ENCODE measurements at regions not wholly inside any gene's neighbourhood (a gene's known extent, or its start where the extent isn't known, plus 50 kb on each side); places are given as distances from the start of the nearest gene placed in this dataset.

- ChIA-PET POLR2A (no interaction called here), CTCF (ENCODE audit: low intra/inter-chr PET ratio, low total read pairs) (no interaction called here)
- Histone ChIP-seq H3K9ac (ENCODE audit: insufficient read depth, low read depth, low read length) (no peak overlapping the region), H3K9me3 (ENCODE audit: low read length) (no peaks in the 10 kb centered on the region), H3K27ac (ENCODE audit: extremely low read length, insufficient read depth, low read length) (no peak overlapping the region), H3K36me3 (replicated peaks in 1 of 2; ENCODE audit: control insufficient read depth in 1 of 2, insufficient read depth in 2 of 2, low read length in 2 of 2) (no peaks in the 10 kb centered on the region), H2AFZ (ENCODE audit: low read length) (no peak overlapping the region), H3K27me3 (ENCODE audit: control insufficient read depth in 1 of 2, insufficient read depth in 2 of 2, low read length in 2 of 2) (peaks cover 0 to 2% of the 10 kb centered on the region in 2 experiments; a peak in 1 of 5 replicates), H4K20me1 (ENCODE audit: insufficient read depth, low read length) (no peaks in the 10 kb centered on the region), H3K4me2 (ENCODE audit: low read depth, low read length) (no peak overlapping the region), H3K4me1 (ENCODE audit: insufficient read depth, low read length) (no peaks in the 10 kb centered on the region), H3K79me2 (ENCODE audit: insufficient read depth, low read length) (no peaks in the 10 kb centered on the region), H3K4me3 (replicated peaks in 1 of 3; ENCODE audit: insufficient read depth in 1 of 3, low read depth in 2 of 3, low read length in 3 of 3) (no peak overlapping the region)
- WGBS (ENCODE audit: low lambda C conversion rate) = 60% methylated on average over 12 of the region's 12 CpGs
- ATAC-seq (no peak), DNase-seq (ENCODE audit: low spot score) (no peak), FAIRE-seq (no peak)
- TF ChIP-seq, protein P1, sequence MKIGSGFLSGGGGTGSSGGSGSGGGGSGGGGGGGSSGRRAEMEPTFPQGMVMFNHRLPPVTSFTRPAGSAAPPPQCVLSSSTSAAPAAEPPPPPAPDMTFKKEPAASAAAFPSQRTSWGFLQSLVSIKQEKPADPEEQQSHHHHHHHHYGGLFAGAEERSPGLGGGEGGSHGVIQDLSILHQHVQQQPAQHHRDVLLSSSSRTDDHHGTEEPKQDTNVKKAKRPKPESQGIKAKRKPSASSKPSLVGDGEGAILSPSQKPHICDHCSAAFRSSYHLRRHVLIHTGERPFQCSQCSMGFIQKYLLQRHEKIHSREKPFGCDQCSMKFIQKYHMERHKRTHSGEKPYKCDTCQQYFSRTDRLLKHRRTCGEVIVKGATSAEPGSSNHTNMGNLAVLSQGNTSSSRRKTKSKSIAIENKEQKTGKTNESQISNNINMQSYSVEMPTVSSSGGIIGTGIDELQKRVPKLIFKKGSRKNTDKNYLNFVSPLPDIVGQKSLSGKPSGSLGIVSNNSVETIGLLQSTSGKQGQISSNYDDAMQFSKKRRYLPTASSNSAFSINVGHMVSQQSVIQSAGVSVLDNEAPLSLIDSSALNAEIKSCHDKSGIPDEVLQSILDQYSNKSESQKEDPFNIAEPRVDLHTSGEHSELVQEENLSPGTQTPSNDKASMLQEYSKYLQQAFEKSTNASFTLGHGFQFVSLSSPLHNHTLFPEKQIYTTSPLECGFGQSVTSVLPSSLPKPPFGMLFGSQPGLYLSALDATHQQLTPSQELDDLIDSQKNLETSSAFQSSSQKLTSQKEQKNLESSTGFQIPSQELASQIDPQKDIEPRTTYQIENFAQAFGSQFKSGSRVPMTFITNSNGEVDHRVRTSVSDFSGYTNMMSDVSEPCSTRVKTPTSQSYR (CRISPR knock-in tag; IDR thresholded peaks at IDR 0.05; ENCODE audit: borderline replicate concordance) = no peak
- no peak for TF ChIP-seq NAIF1 (CRISPR knock-in tag; IDR thresholded peaks at IDR 0.05; ENCODE audit: borderline replicate concordance)
- TF ChIP-seq CREBL2 (CRISPR knock-in tag; IDR thresholded peaks at IDR 0.05; ENCODE audit: borderline replicate concordance) = no peak
- no peak for TF ChIP-seq NR1H2 (CRISPR knock-in tag; IDR thresholded peaks at IDR 0.05; ENCODE audit: borderline replicate concordance, low read depth)
- no peak for TF ChIP-seq NFIB (CRISPR knock-in tag; IDR thresholded peaks at IDR 0.05; ENCODE audit: borderline replicate concordance)
- TF ChIP-seq SP2 (CRISPR knock-in tag; IDR thresholded peaks at IDR 0.05) = no peak
- no peak for TF ChIP-seq ZFP36L2 (CRISPR knock-in tag; IDR thresholded peaks at IDR 0.05)
- TF ChIP-seq PAX8 (CRISPR knock-in tag; IDR thresholded peaks at IDR 0.05; ENCODE audit: borderline replicate concordance) = no peak
- no peak for TF ChIP-seq PLSCR1 (CRISPR knock-in tag; IDR thresholded peaks at IDR 0.05; ENCODE audit: borderline replicate concordance)
- no peak for TF ChIP-seq ZNF451 (CRISPR knock-in tag; IDR thresholded peaks at IDR 0.05)
- TF ChIP-seq STAT6 (CRISPR knock-in tag; IDR thresholded peaks at IDR 0.05; ENCODE audit: borderline replicate concordance) = no peak
- no peak for TF ChIP-seq HNRNPH1 (optimal IDR thresholded peaks at IDR 0.05; ENCODE audit: low read depth, low read length)
- no peak for TF ChIP-seq BHLHE40 (IDR thresholded peaks at IDR 0.05; ENCODE audit: low read length)
- TF ChIP-seq ZNF780A (CRISPR knock-in tag; IDR thresholded peaks at IDR 0.05) = no peak
- TF ChIP-seq ZNF678 (CRISPR knock-in tag; IDR thresholded peaks at IDR 0.05) = no peak
- TF ChIP-seq SP140L (CRISPR knock-in tag; IDR thresholded peaks at IDR 0.05; ENCODE audit: borderline replicate concordance) = no peak
- no peak for TF ChIP-seq ZNF777 (CRISPR knock-in tag; IDR thresholded peaks at IDR 0.05)
- no TSS peak for BruUV-seq (replicated peaks)
- in situ Hi-C loops (cut with HindIII; ENCODE audit: extremely low pct_ligation_motif_present, low pct_unique_long_range_greater_than_20kb) = no loop called here
- intact Hi-C loops (cut with micrococcal nuclease; ENCODE audit: unreplicated experiment) = no loop called here
Measured at GRCh38 chr2:65731476-65731875, 299.1 kb upstream of the SPRED2 start.
